DND-41 (cell line): ENCODE measurements at regions not wholly inside any gene's neighbourhood (a gene's known extent, or its start where the extent isn't known, plus 50 kb on each side); places are given as distances from the start of the nearest gene placed in this dataset.

Source experiments
- ATAC-seq: fragments of 200-7000 bp; cut with Tn5 transposase; 3 replicates; pipeline ENCODE4 v1.9.1; 2021; ENCODE audit warnings: low read depth; ENCODE audit not compliant: insufficient read depth
- DNase-seq: peaks from one replicate; pipeline ENCODE4 v3.0.0-alpha.2; 2020
- H2AFZ ChIP-seq: 2 replicates; pipeline ENCODE4 v1.6.0; 2012; ENCODE audit warnings: low read depth, low read length
- H3K27ac ChIP-seq: 2 replicates; pipeline ENCODE4 v1.5.1; 2012; ENCODE audit warnings: low read length, inconsistent platforms
- H3K27me3 ChIP-seq: fragments of 200-600 bp; sonication (generic); 2 replicates; pipeline ENCODE4 v1.6.0; 2012; ENCODE audit warnings: low read length, mild to moderate bottlenecking, inconsistent platforms; ENCODE audit not compliant: insufficient read depth, poor library complexity
- H3K36me3 ChIP-seq: 2 replicates; pipeline ENCODE4 v1.5.1; 2012; ENCODE audit warnings: low read length, inconsistent platforms; ENCODE audit not compliant: insufficient read depth
- H3K4me1 ChIP-seq: 2 replicates; pipeline ENCODE4 v1.5.1; 2012; ENCODE audit warnings: mild to moderate bottlenecking, low read length; ENCODE audit not compliant: insufficient read depth
- H3K4me2 ChIP-seq: 2 replicates; pipeline ENCODE4 v1.6.0; 2012; ENCODE audit warnings: mild to moderate bottlenecking, moderate library complexity, low read length, inconsistent platforms; ENCODE audit not compliant: insufficient read depth
- H3K4me3 ChIP-seq, 2 experiments: fragments of 200-600 bp in 1 of 2; shearing (Covaris generic) in 1 of 2; 2 replicates each; pipeline ENCODE4 v1.5.1; 2012 to 2016; ENCODE audit warnings: inconsistent platforms in 2 of 2, low read length in 2 of 2, mild to moderate bottlenecking in 2 of 2, low read depth in 1 of 2, moderate library complexity in 1 of 2
- H3K79me2 ChIP-seq: 2 replicates; pipeline ENCODE4 v1.6.0; 2012; ENCODE audit warnings: low read length, inconsistent platforms; ENCODE audit not compliant: insufficient read depth
- H3K9ac ChIP-seq: 2 replicates; pipeline ENCODE4 v1.6.0; 2012; ENCODE audit warnings: low read depth, mild to moderate bottlenecking, inconsistent platforms, low read length, moderate library complexity
- H3K9me3 ChIP-seq: 2 replicates; pipeline ENCODE4 v1.5.1; 2012; ENCODE audit warnings: low read length, moderate library complexity, mild to moderate bottlenecking, inconsistent platforms; ENCODE audit not compliant: insufficient read depth, severe bottlenecking
- H4K20me1 ChIP-seq: 2 replicates; pipeline ENCODE4 v1.6.0; 2012; ENCODE audit warnings: low read length; ENCODE audit not compliant: insufficient read depth
- EZH2 ChIP-seq: IDR thresholded peaks from 3 replicates; pipeline ENCODE4 v1.6.1; 2012; ENCODE audit warnings: borderline replicate concordance, low read depth, mild to moderate bottlenecking, moderate library complexity, low read length, inconsistent platforms; ENCODE audit not compliant: severe bottlenecking
- TF ChIP-seq, protein P1 (sequence below): IDR thresholded peaks from 2 replicates; pipeline ENCODE4 v1.5.1; 2012; ENCODE audit warnings: borderline replicate concordance, low read length, moderate library complexity, mild to moderate bottlenecking; ENCODE audit not compliant: poor library complexity, severe bottlenecking; ENCODE audit errors: extremely low read depth

DNA sequence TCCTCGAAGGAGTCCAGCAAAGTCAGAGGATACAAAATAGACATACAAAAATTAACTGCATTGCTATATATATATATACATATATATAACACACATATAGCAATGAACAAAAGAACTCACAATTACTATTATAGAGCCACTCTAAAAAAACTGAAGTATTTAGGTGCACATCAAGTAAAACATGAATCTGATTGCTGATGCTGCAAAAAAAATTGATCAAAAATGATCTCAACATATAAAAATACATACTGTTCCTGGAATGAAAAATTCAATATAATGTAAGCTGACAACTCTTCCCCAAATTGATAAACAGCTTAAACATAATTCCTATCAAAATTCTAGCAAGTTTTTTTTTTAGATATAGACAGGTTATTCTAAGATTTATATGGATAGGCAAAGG is 126.8 kb downstream of the ALOX5 start:
- Histone ChIP-seq H3K9me3 (no peaks in the 10 kb centered on the region), H4K20me1 (no peaks in the 10 kb centered on the region), H3K4me3 (no peak overlapping the region), H3K27ac (no peak overlapping the region), H3K27me3 (no peaks in the 10 kb centered on the region), H2AFZ (no peak overlapping the region), H3K79me2 (no peaks in the 10 kb centered on the region), H3K36me3 (no peaks in the 10 kb centered on the region), H3K4me1 (no peaks in the 10 kb centered on the region), H3K9ac (no peak overlapping the region), H3K4me2 (no peak overlapping the region)
- TF ChIP-seq, protein P1, sequence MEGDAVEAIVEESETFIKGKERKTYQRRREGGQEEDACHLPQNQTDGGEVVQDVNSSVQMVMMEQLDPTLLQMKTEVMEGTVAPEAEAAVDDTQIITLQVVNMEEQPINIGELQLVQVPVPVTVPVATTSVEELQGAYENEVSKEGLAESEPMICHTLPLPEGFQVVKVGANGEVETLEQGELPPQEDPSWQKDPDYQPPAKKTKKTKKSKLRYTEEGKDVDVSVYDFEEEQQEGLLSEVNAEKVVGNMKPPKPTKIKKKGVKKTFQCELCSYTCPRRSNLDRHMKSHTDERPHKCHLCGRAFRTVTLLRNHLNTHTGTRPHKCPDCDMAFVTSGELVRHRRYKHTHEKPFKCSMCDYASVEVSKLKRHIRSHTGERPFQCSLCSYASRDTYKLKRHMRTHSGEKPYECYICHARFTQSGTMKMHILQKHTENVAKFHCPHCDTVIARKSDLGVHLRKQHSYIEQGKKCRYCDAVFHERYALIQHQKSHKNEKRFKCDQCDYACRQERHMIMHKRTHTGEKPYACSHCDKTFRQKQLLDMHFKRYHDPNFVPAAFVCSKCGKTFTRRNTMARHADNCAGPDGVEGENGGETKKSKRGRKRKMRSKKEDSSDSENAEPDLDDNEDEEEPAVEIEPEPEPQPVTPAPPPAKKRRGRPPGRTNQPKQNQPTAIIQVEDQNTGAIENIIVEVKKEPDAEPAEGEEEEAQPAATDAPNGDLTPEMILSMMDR: no peak
- no peak for TF ChIP-seq EZH2
- DNase-seq (no peak), ATAC-seq (no peak)

DNA sequence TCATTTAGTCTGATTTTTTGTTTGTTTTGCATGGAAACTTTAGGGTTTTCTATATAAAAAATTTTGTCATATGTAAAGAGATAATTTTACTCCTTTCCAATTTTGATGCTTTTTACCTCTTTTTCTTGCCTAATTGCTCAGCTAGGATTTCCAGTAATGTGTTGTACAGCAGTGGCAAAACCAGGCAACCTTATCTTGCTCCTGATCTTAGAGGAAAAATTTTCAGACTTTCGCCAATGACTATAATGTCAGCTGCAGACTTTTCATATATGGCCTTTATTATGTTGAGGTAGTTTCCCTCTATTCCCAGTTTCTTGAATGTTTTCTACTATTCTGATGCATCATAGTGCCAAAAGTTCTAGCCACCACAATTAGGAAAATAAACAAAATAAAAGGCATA is 126.3 kb downstream of the ALOX5 start:
- no peak overlapping the region for H2AFZ ChIP-seq
- no peaks in the 10 kb centered on the region for H3K27me3 ChIP-seq
- no peaks in the 10 kb centered on the region for H3K36me3 ChIP-seq
- no peak overlapping the region for H3K9ac ChIP-seq
- H3K4me2 ChIP-seq: no peak overlapping the region
- H3K9me3 ChIP-seq: no peaks in the 10 kb centered on the region
- H4K20me1 ChIP-seq: no peaks in the 10 kb centered on the region
- ATAC-seq: no peak
- no peaks in the 10 kb centered on the region for H3K4me1 ChIP-seq
- no peak for DNase-seq
- no peaks in the 10 kb centered on the region for H3K79me2 ChIP-seq
- TF ChIP-seq, protein P1: no peak
- TF ChIP-seq EZH2: no peak
- H3K4me3 ChIP-seq: no peak overlapping the region
- H3K27ac ChIP-seq: no peak overlapping the region

- no peak overlapping the region for H3K27ac ChIP-seq
- no peaks in the 10 kb centered on the region for H3K9me3 ChIP-seq
- no peak overlapping the region for H3K9ac ChIP-seq
- H3K4me3 ChIP-seq: no peak overlapping the region
- H2AFZ ChIP-seq: no peak overlapping the region
- no peaks in the 10 kb centered on the region for H3K4me1 ChIP-seq
- TF ChIP-seq, protein P1: no peak
- ATAC-seq: no peak
- H3K27me3 ChIP-seq: no peaks in the 10 kb centered on the region
- no peak overlapping the region for H3K4me2 ChIP-seq
- no peaks in the 10 kb centered on the region for H4K20me1 ChIP-seq
- DNase-seq: no peak
- H3K79me2 ChIP-seq: no peaks in the 10 kb centered on the region
- no peaks in the 10 kb centered on the region for H3K36me3 ChIP-seq
These were observed 121.6 kb downstream of the ALOX5 start for GRCh38 chr10:45495438-45496152.
